Upper lobe of right lung (tissue), 1 donor: ENCODE measurements at regions not wholly inside any gene's neighbourhood (a gene's known extent, or its start where the extent isn't known, plus 50 kb on each side); places are given as distances from the start of the nearest gene placed in this dataset.

Experiments used
- ATAC-seq: fragments of 200-7000 bp; cut with Tn5 transposase; one replicate; pipeline ENCODE4 v1.9.1; 2020; ENCODE audit warnings: mild to moderate bottlenecking, moderate library complexity
- DNase-seq: peaks from one replicate; pipeline ENCODE4 v3.0.0-alpha.2; 2020
- H3K27ac ChIP-seq: fragments of 200-600 bp; one replicate; pipeline ENCODE4 v1.8.0; 2022
- H3K27me3 ChIP-seq: fragments of 200-600 bp; one replicate; pipeline ENCODE4 v1.8.0; 2022; ENCODE audit warnings: mild to moderate bottlenecking
- H3K36me3 ChIP-seq: fragments of 200-600 bp; one replicate; pipeline ENCODE4 v1.8.0; 2022
- H3K4me1 ChIP-seq: fragments of 200-600 bp; one replicate; pipeline ENCODE4 v1.8.0; 2022
- H3K4me3 ChIP-seq: fragments of 200-600 bp; one replicate; pipeline ENCODE4 v1.8.0; 2022; ENCODE audit warnings: mild to moderate bottlenecking
- H3K9me3 ChIP-seq: fragments of 200-600 bp; one replicate; pipeline ENCODE4 v1.8.0; 2022
- CTCF ChIP-seq: fragments of 200-600 bp; IDR thresholded peaks from one replicate; pipeline ENCODE4 v1.8.0; 2022; ENCODE audit warnings: antibody characterized with exemption
- intact Hi-C: fragments of 100-400 bp; cut with DNase I; formaldehyde crosslinking; loops from one replicate; pipeline ENCODE4 v1.11.0; 2022
- donor health status: DM: no; HTN: yes; CAD: no; lungs with severe emphysema.

GRCh38 chr5:29504411-29504810 lies 1689.1 kb upstream of the CDH6 start:
- DNase-seq, result no peak
- no peaks in the 10 kb centered on the region for H3K36me3 ChIP-seq
- no peaks in the 10 kb centered on the region for H3K4me1 ChIP-seq
- no peak for ATAC-seq
- H3K27me3 ChIP-seq, result no peaks in the 10 kb centered on the region
- intact Hi-C loops, result no loop called here
- H3K9me3 ChIP-seq, result no peaks in the 10 kb centered on the region
- no peak for TF ChIP-seq CTCF
- H3K4me3 ChIP-seq, result no peak overlapping the region
- no peak overlapping the region for H3K27ac ChIP-seq

GRCh38 chr5:29498860-29499259 lies 1694.6 kb upstream of the CDH6 start:
- TF ChIP-seq CTCF, result no peak
- Histone ChIP-seq H3K36me3 (no peaks in the 10 kb centered on the region), H3K9me3 (no peaks in the 10 kb centered on the region), H3K4me1 (no peaks in the 10 kb centered on the region), H3K27me3 (no peaks in the 10 kb centered on the region), H3K27ac (no peak overlapping the region), H3K4me3 (no peak overlapping the region)
- intact Hi-C loops, result no loop called here
- DNase-seq (no peak), ATAC-seq (no peak)

GRCh38 chr5:29498412-29498811 lies 1695.1 kb upstream of the CDH6 start:
- H3K4me1 ChIP-seq, result no peaks in the 10 kb centered on the region
- TF ChIP-seq CTCF, result no peak
- H3K36me3 ChIP-seq, result no peaks in the 10 kb centered on the region
- no peaks in the 10 kb centered on the region for H3K27me3 ChIP-seq
- no peak overlapping the region for H3K4me3 ChIP-seq
- DNase-seq (no peak), ATAC-seq (peak; percentile 20)
- no peaks in the 10 kb centered on the region for H3K9me3 ChIP-seq
- H3K27ac ChIP-seq, result no peak overlapping the region
- intact Hi-C loops, result no loop called here

GRCh38 chr5:29485333-29485732 lies 1708.2 kb upstream of the CDH6 start:
- no peaks in the 10 kb centered on the region for H3K27me3 ChIP-seq
- intact Hi-C loops, result no loop called here
- no peak for TF ChIP-seq CTCF
- no peaks in the 10 kb centered on the region for H3K9me3 ChIP-seq
- ATAC-seq (no peak), DNase-seq (no peak)
- no peaks in the 10 kb centered on the region for H3K36me3 ChIP-seq
- no peaks in the 10 kb centered on the region for H3K4me1 ChIP-seq
- no peak overlapping the region for H3K27ac ChIP-seq
- H3K4me3 ChIP-seq, result no peak overlapping the region

GRCh38 chr5:29469581-29469980 lies 1723.9 kb upstream of the CDH6 start:
- Histone ChIP-seq H3K36me3 (no peaks in the 10 kb centered on the region), H3K4me3 (no peak overlapping the region), H3K4me1 (no peaks in the 10 kb centered on the region), H3K9me3 (no peaks in the 10 kb centered on the region), H3K27me3 (no peaks in the 10 kb centered on the region), H3K27ac (no peak overlapping the region)
- intact Hi-C loops, result no loop called here
- TF ChIP-seq CTCF, result no peak
- DNase-seq (no peak), ATAC-seq (no peak)

- no peak for ATAC-seq
- intact Hi-C loops, result no loop called here
- no peaks in the 10 kb centered on the region for H3K27me3 ChIP-seq
- H3K4me3 ChIP-seq, result no peak overlapping the region
- no peak overlapping the region for H3K27ac ChIP-seq
- H3K36me3 ChIP-seq, result no peaks in the 10 kb centered on the region
- no peak for DNase-seq
- no peaks in the 10 kb centered on the region for H3K9me3 ChIP-seq
- no peaks in the 10 kb centered on the region for H3K4me1 ChIP-seq
- TF ChIP-seq CTCF, result no peak
Measured at GRCh38 chr5:29462241-29462640, 1731.2 kb upstream of the CDH6 start.
